ENCODE measurements at regions not wholly inside any gene's neighbourhood (a gene's known extent, or its start where the extent isn't known, plus 50 kb on each side); places are given as distances from the start of the nearest gene placed in this dataset.

DNA sequence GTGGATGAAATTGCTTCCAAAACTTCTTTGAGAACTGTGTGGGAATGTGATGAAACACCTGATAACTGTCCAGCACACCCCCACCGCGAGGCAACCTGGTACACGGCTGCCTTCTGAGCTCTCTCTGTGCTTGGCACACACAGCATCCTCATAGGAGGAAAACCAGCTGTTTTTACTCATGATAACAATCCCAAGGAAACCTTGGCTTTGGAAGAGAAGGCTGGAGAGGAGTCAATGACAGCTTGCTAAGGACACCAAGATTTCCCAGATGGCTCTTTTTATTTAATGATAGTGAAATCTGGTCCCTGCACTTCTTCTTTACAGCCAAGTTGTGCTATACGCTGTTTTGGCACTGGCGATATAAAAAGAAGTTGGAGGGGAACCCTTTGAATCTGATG, 232.5 kb upstream of the FN1 start:
- no peak for DNase-seq (ENCODE audit: extremely low read depth, low read depth)

GRCh38 chr2:215667585-215668377, 231.9 kb upstream of the FN1 start:
- no peak for DNase-seq (ENCODE audit: extremely low read depth, low read depth)

GRCh38 chr2:215664847-215665525, 229.1 kb upstream of the FN1 start:
- peak; percentile 85 for DNase-seq (ENCODE audit: extremely low read depth, low read depth)

- no peak for DNase-seq (ENCODE audit: extremely low read depth, low read depth)
Observed at GRCh38 chr2:215662715-215663114, 226.8 kb upstream of the FN1 start.

DNA sequence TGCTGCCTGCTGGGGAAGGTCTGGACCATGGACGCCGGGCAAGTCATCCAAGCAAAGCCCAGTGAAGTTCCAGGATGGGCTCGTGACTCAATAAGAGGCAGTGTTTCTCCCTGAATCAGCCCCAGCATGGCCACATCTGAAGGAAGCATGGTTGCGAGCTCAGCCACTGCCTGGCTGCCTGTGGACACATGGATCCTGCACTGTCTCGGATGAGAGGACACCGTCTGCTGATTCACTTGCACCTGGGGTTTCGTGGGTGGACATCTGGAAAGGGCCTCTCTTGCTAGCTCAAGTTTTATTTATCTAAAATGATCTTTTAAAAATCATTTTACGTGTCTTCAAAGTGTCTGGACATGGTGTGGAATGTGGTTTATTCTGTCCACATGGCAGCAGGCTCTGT, 224.8 kb upstream of the FN1 start:
- no peak for DNase-seq (ENCODE audit: extremely low read depth, low read depth)

GRCh38 chr2:215659650-215660049, 223.8 kb upstream of the FN1 start:
- no peak for DNase-seq (ENCODE audit: extremely low read depth, low read depth)

- no peak for DNase-seq (ENCODE audit: extremely low read depth, low read depth)
Observed at GRCh38 chr2:215658635-215659305, 222.9 kb upstream of the FN1 start.

DNA sequence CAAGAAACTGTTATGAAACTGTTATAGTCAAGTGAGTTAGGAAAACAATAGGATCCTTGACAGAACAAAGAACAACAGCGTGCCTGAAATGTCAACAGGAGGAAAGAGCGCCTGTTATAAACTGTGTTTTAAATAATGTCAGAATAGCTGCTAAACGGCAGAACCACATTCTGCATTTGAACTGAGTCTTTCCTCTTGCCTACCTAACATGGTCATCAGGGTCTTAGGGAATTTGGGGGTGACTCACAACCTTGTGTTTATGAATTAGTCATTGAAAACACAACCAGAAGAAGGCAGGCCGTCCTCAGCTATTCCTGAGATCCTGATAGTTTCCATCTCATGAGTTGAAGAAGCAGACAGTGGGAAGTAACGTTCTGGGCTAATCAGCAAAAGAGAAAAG, 222.0 kb upstream of the FN1 start:
- DNase-seq (ENCODE audit: extremely low read depth, low read depth), result peak; percentile 13

- no peak for DNase-seq (ENCODE audit: extremely low read depth, low read depth)
Observed at GRCh38 chr2:215654148-215654819, 218.4 kb upstream of the FN1 start.

DNA sequence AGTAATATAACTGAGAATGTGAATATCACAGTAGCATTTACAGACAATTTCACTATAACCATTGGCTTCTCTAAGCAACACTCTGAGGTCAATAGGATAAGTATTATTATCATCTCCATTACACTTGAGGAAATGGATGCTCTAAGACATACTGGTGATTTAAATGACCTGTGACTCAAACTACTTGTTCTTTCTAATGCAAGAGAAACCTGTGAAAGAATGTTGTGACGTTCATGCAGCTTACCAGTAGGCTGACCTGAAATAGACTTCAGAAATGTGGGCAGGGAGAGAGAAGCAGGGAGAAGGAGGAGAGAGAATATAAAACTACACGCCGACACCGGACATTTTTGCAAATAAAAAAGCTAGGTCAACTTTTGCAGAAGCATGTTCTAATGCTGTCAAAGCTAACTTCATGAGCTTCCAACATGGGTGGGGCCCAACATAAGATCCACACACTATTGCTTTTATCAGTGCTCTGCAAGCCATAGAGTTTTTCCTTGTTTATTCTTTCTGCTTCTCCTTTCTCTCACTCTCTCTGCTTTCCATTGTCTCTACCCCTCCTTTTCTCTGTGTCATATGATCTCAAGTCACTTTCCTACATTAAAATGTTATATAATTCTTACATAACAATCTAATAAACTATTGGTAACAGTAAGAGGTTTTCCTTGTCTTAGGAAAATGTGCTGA, 217.6 kb upstream of the FN1 start:
- DNase-seq (ENCODE audit: extremely low read depth, low read depth), result no peak

GRCh38 chr2:215652388-215652787, 216.5 kb upstream of the FN1 start:
- no peak for DNase-seq (ENCODE audit: extremely low read depth, low read depth)

DNA sequence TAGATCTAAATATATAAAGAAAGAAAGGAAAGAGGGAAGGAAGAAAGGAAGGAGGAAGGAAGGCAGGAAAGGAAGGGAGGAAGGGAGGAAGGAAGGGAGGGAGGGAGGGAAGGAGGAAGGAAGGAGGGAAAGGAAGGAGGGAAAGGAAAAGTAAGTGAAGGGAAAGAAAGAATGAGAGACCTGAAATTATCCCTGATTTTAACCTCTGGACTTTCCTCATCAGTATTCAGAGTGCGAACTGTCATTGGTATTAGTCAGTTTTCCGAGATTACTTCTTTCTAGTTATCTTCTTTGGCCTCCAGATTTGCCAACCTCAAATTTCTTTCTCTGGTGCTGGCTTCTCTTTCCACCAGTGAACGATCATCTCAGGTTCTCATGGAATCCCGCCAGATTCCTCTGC, 215.5 kb upstream of the FN1 start:
- no peak for DNase-seq (ENCODE audit: extremely low read depth, low read depth)

DNA sequence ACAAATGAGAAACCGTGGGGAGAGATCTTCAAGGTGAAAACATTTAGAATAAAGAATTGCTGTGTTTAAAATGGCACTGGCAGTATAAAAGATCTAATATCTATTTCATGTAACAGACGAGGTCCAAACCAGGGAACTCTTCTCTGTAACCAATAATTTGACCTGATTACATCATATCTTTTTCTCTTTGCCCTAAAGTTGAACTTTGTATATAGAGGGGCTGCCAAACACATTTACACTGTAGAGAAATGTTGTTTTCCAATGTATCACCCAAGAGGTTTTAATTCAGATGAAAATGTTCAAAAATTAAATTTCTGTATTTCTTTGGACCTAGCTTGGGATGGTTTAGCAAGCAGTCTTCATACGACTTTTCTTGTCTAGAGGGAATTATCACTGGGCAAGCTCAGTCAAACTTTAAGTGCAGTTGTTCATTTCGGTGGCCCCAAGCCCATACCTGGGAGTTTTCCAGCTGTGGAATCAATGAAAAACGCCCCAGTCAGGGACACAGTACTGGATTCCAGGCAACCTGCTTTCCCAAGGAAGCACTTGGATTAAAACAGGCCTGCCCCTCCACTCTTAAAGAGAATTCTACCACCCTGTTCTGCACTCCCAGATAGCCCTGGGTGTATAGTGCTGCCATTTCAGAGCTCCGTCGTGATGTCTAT, 208.5 kb upstream of the FN1 start:
- DNase-seq (ENCODE audit: extremely low read depth, low read depth), result no peak

GRCh38 chr2:215638687-215639086, 202.8 kb upstream of the FN1 start:
- DNase-seq (ENCODE audit: extremely low read depth, low read depth), result no peak

DNA sequence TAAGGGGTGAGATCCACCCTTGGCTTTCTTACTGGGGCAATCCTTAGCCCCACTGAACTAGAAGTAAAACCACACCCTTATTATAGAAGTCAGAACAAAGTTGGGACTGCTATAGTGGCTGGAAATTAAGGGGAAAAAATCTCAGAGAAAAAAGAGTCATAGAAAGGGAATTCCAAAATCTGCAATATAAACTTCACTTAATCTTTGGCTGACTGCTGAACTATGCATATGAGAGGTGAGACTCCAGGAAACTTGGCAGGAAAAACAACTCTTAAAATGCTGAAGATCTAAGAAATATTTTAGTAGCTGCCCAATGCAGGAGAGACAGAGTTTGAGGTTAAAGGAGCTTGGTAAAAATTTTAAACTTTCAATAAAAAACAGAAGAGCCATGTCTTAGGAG, 201.8 kb upstream of the FN1 start:
- no peak for DNase-seq (ENCODE audit: extremely low read depth, low read depth)

DNA sequence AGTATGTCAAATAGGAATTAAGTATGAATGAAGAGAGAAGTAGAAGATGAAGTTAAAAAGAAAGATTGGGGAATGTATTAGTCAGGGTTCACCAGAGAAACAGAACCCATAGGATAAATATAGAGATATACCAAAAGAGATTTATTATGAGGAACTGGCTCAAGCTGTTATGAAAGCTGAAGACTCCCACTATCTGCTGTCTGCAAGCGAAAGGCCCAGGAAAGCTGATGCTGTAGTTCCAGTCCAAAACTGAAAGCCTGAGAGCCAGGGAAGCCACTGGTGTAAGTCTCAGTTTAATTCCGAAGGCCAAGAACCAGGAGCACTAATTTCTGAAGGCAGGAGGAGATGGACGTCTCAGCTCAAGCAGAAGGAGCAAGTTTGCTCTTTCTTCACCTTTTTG, 200.9 kb upstream of the FN1 start:
- DNase-seq (ENCODE audit: extremely low read depth, low read depth), result no peak

GRCh38 chr2:215635788-215636139, 199.9 kb upstream of the FN1 start:
- DNase-seq (ENCODE audit: extremely low read depth, low read depth), result peak; percentile 11

- DNase-seq (ENCODE audit: extremely low read depth, low read depth), result no peak
Observed at GRCh38 chr2:215635071-215635787, 199.4 kb upstream of the FN1 start.

DNA sequence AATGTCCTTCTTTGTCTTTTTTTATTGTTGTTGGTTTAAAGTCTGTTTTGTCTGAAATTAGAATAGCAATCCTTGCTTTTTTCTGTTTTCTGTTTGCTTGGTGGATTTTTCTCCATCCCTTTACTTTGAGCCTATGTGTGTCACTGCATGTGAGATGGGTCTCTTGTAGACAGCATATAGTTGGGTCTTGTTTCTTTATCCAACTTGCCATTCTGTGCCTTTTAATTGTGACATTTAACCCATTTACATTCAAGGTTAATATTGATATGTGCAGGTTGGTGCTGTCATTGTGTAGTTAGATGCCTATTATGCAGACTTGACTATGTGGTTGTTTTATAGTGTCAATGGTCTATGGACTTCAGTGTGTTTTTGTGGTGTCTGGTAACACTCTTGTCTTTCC, 197.5 kb upstream of the FN1 start:
- DNase-seq (ENCODE audit: extremely low read depth, low read depth), result no peak

GRCh38 chr2:215631696-215632095, 195.8 kb upstream of the FN1 start:
- no peak for DNase-seq (ENCODE audit: extremely low read depth, low read depth)
